ENCODE measurements at regions not wholly inside any gene's neighbourhood (a gene's known extent, or its start where the extent isn't known, plus 50 kb on each side); places are given as distances from the start of the nearest gene placed in this dataset.
"Not testable (repeated sequence)": the region's sequence is repeated elsewhere in the genome, so short reads cannot be mapped to it uniquely, and the experiment has no call there.

GRCh38 chr3:22414239-22414638 is 663.2 kb upstream of the ZNF385D start:
- H3K27me3 Mint-ChIP-seq (ENCODE audit: low read depth, poor library complexity), result peaks cover 10% of the 10 kb centered on the region
- peaks cover 16% of the 10 kb centered on the region for H3K9me3 Mint-ChIP-seq
- H3K4me1 Mint-ChIP-seq, result no peaks in the 10 kb centered on the region
- H3K36me3 Mint-ChIP-seq (ENCODE audit: low read depth), result no peaks in the 10 kb centered on the region
- no peak for TF ChIP-seq CTCF (IDR thresholded peaks at IDR 0.05)
- no peak overlapping the region for H3K4me3 Mint-ChIP-seq
- DNase-seq, result no peak
- H3K27ac Mint-ChIP-seq, result no peak overlapping the region

- H3K27ac Mint-ChIP-seq; H3K36me3 Mint-ChIP-seq (ENCODE audit: low read depth); H3K4me3 Mint-ChIP-seq; H3K4me1 Mint-ChIP-seq; DNase-seq: not testable (repeated sequence)
- H3K27me3 Mint-ChIP-seq (ENCODE audit: low read depth, poor library complexity), result peaks cover 12% of the 10 kb centered on the region
- H3K9me3 Mint-ChIP-seq, result peaks cover 16% of the 10 kb centered on the region
These were observed 665.9 kb upstream of the ZNF385D start for GRCh38 chr3:22416838-22417446.

- Mint-ChIP-seq H3K4me1 (no peaks in the 10 kb centered on the region), H3K27me3 (ENCODE audit: low read depth, poor library complexity) (peaks cover 2% of the 10 kb centered on the region), H3K36me3 (ENCODE audit: low read depth) (no peaks in the 10 kb centered on the region), H3K9me3 (peaks cover 16% of the 10 kb centered on the region), H3K27ac (no peak overlapping the region), H3K4me3 (no peak overlapping the region)
- DNase-seq, result no peak
- TF ChIP-seq CTCF (IDR thresholded peaks at IDR 0.05), result no peak
These were observed 668.3 kb upstream of the ZNF385D start for GRCh38 chr3:22419261-22419660.

- Mint-ChIP-seq H3K4me3 (no peak overlapping the region), H3K27ac (no peak overlapping the region), H3K27me3 (ENCODE audit: low read depth, poor library complexity) (peaks cover 2% of the 10 kb centered on the region), H3K36me3 (ENCODE audit: low read depth) (no peaks in the 10 kb centered on the region), H3K9me3 (peaks cover 8% of the 10 kb centered on the region), H3K4me1 (no peaks in the 10 kb centered on the region)
- DNase-seq, result no peak
- no peak for TF ChIP-seq CTCF (IDR thresholded peaks at IDR 0.05)
These were observed 670.6 kb upstream of the ZNF385D start for GRCh38 chr3:22421589-22421988.

GRCh38 chr3:22431334-22431733 is 680.3 kb upstream of the ZNF385D start:
- Mint-ChIP-seq H3K36me3 (ENCODE audit: low read depth) (no peaks in the 10 kb centered on the region), H3K4me3 (no peak overlapping the region), H3K27ac (no peak overlapping the region), H3K9me3 (no peaks in the 10 kb centered on the region), H3K27me3 (ENCODE audit: low read depth, poor library complexity) (no peaks in the 10 kb centered on the region), H3K4me1 (no peaks in the 10 kb centered on the region)
- TF ChIP-seq CTCF (IDR thresholded peaks at IDR 0.05), result no peak
- no peak for DNase-seq

- no peaks in the 10 kb centered on the region for H3K36me3 Mint-ChIP-seq (ENCODE audit: low read depth)
- H3K9me3 Mint-ChIP-seq, result no peaks in the 10 kb centered on the region
- no peaks in the 10 kb centered on the region for H3K4me1 Mint-ChIP-seq
- H3K27ac Mint-ChIP-seq, result no peak overlapping the region
- no peaks in the 10 kb centered on the region for H3K27me3 Mint-ChIP-seq (ENCODE audit: low read depth, poor library complexity)
- no peak for TF ChIP-seq CTCF (IDR thresholded peaks at IDR 0.05)
- DNase-seq, result no peak
- H3K4me3 Mint-ChIP-seq, result no peak overlapping the region
These were observed 688.6 kb upstream of the ZNF385D start for GRCh38 chr3:22439626-22440025.

Data from nephron progenitor cell (in vitro differentiated cells).